ELR (cell line): ENCODE measurements at regions not wholly inside any gene's neighbourhood (a gene's known extent, or its start where the extent isn't known, plus 50 kb on each side); places are given as distances from the start of the nearest gene placed in this dataset.

Experiments used
- DNase-seq: peaks from one replicate; pipeline ENCODE4 v3.0.0-alpha.2; 2015; ENCODE audit warnings: low read depth

GRCh38 chr1:8267307-8267706 lies 50.6 kb upstream of the SLC45A1 start:
- DNase-seq = no peak

DNA sequence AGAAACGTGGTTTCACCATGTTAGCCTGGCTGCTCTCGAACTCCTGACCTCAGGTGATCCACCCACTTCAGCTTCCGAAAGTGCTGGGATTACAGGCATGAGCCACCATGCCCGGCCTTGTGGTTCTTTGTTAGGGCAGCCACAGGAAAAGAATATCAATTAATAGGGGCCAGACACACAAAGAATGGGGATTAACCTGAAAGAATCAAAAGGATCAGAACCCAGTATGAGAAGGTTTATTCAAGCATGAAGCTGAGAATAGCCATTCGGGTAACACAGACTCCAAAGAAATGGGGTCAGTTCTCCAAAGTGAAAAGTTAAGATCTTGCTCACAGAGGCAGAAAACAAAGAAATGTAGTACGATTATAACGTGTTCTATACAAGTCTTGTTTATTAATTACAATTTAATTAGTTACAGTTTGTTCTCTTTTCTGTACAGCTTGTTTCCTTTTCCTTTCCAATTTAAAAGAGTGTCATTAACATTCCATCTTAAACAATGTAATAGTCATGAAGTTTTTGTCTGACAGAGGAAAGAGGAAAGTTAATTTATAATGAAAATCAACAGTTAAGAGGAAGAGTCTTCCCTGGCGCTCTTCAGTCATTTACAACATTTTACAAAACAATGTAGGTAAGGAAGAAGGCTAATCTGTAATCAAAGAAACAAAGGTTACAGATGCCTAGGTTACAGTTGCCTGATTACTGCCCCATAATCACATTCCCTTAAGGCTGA lies 51.3 kb upstream of the SLC45A1 start:
- no peak for DNase-seq

GRCh38 chr1:8263791-8264190 lies 54.1 kb upstream of the SLC45A1 start:
- DNase-seq = no peak

DNA sequence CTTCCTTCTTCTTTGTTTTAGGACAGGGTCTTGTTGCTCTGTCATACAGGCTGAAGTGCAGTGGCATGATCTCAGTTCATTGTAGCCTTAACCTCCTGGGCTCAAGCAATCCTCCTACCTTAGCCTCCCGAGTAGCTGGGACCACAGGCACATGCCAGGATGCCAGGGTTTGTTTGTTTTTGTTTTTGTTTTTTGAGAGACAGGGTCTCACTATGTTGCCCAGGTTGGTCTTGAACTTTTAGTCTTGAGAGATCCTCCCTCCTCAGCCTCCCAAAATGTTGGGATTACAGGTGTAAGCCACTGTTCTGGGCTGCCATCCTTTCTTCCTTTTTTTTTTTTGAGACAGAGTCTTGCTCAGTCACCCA lies 56.5 kb upstream of the SLC45A1 start:
- DNase-seq = no peak

DNA sequence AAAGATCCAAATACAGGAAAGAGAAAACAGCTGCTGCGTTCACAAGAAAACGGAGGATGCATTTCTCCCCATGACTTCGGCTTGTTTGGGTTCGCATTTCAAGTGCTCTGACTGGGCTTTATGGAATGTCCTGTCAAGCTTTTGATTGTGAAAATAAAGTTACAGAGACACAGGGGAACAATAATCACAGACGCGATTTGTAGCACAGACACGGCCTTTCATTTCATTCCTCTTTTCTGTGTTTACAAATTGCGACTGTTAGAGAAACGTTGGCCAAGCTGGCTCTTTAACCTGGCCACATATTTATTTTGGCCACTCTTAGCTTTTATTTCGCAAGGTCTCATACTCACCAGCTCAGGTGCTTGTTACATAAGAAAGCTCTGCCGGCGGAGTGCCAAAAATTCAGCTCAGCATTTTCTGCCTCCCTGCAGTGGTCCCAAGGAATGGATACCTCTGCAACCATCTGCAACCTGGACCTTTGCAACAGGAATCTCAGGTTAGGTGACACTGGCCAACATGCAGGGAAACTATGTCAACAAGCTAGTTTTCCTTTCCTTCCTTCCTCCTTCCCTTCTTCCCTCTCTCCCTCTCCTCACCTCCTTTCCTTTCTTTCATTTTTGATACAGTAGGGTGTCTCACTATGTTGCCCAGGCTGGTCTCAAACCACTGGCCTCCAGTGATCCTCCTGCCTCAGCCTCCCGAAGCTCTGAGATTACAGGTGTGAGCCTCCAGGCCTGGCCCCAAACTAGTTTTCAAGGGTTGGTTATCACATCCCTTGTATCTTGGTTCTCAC lies 58.2 kb upstream of the SLC45A1 start:
- peak; percentile 61 for DNase-seq

- peak; percentile 40 for DNase-seq
Observed at GRCh38 chr1:8257621-8258020, 60.3 kb upstream of the SLC45A1 start.

GRCh38 chr1:8256321-8256720 lies 61.6 kb upstream of the SLC45A1 start:
- no peak for DNase-seq

- no peak for DNase-seq
Observed at GRCh38 chr1:8255712-8256111, 62.2 kb upstream of the SLC45A1 start.

- DNase-seq = no peak
Observed at GRCh38 chr1:8252266-8252951, 65.5 kb upstream of the SLC45A1 start.

- DNase-seq = no peak
Observed at GRCh38 chr1:8251635-8252034, 66.3 kb upstream of the SLC45A1 start.

GRCh38 chr1:8249838-8250237 lies 68.1 kb upstream of the SLC45A1 start:
- DNase-seq = no peak

DNA sequence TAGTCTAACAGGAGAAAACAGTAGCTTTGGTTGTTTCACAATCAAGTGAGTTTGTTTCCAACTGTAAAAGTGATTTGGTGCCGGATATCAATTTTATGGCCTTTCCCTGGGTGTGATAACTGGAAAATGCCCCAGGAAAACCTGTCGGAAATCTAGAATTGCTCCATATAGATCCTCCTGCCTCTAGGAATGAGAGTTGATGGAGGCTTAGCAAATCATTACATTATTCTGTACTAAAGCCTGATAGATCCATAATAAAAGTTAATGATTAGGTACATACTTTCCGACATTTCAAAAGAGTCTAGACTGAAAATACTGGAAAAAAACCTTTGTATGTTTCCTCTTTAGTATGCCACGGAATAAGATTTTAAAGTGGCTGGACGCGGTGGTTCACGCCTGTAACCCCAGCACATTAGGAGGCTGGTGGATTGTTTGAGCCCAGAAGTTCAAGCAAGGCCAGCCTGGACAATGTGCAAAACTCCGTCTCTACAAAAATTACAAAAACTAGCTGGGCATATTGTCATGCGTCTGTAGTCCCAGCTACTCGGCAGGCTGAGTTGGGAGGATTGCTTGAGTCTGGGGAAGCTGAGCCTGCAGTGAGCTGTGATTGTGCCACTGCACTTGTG lies 70.0 kb upstream of the SLC45A1 start:
- no peak for DNase-seq

GRCh38 chr1:8244304-8244703 lies 73.6 kb upstream of the SLC45A1 start:
- DNase-seq = no peak

DNA sequence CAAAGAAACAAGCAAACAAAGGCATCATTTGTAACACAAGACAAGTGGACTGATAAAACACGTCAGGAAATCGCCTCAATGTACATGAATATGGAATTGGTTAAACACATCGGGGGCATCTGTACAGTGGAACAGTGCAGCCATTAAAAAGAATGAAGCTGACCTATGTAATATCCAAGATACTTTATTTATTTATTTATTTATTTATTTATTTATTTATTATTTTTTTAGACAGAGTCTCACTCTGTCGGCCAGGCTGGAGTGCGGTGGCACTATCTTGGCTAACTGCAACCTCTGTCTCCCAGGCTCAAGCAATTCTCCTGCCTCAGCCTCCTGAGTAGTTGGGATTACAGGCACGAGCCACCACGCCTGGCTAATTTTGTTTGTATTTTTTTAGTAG lies 75.4 kb upstream of the SLC45A1 start:
- DNase-seq = no peak

DNA sequence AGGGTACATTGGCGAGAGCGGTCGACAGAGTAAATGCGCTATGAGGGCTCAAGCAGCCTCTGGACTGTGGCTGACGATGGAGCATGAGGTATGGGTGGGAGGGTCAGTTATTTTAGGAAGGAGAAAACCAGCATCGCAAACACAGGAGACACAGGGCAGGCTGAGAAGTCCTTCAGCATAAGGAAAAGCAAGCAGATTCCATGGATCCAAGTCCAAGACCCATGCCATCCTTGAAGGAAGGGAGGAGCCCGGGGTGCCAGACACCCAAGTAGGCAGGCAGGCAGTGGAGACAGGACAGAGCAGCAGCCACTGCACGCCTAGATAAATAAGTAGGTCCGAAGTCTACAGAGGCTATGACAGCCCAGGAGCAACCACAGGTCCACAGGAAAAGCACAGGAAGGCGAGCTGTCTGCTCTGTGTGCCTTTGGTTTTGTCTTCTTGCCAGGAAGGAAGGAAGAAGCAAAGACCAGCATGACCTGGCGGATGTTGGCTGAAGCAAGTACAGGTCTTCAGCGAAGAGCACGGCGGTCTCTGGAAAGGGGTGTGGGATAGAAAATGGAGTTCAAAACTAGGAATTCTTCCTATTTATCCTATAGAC lies 76.4 kb upstream of the SLC45A1 start:
- no peak for DNase-seq

GRCh38 chr1:8239306-8240023 lies 78.4 kb upstream of the SLC45A1 start:
- no peak for DNase-seq

DNA sequence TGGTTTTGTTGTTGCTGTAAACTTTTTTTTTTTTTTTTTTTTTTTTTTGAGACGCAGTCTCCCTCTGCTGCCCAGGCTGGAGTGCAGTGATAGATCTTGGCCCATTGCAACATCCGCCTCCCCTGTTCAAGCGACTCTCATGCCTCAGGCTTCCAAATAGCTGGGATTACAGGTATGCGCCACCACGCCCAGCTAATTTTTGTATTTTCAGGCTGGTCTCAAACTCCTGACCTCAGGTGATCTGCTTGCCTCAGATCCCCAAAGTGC lies 78.9 kb upstream of the SLC45A1 start:
- peak; percentile 52 for DNase-seq

DNA sequence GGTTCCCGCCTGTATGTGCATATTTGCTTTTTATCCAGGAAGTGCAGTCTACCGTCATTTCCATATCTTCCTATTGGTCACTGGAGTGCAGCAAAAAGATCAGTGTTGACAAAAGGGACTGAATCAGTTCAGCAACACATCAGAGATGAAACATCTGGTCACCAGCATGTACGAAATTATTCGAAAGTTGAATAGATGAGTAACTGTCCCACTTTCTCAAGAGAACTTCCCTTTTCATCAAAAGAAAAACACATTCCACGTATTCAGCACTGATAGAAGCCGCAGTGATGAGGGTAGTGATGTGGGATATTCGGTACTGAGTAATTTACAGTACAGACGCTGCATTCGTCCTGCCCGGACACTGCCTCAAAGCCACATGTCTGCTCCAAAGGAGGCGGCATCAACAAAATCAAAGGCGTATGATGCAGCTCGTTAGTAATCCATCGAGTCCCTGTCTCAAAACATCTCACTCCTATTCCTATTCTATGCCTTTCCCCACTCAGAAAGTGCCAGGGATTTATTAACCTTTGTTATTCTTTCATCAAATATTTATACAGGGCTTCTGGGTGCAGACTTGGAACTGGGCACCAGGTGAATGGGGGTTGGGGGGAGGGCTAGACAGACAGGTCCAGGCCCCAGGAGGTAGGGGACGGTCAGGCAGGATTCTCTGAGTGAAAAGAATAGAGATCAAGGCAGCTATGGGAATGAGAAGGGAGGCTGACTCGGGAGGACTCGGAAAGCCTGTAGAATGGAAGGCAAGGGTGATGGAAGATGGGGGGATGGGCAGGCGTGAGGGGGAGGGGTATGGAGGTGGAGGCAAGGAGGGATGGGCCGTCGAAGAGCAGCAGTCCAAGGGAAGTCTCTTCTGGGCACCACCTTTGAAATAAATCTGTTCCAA lies 79.5 kb upstream of the SLC45A1 start:
- peak; percentile 91 for DNase-seq

- no peak for DNase-seq
Observed at GRCh38 chr1:8232036-8232757, 85.7 kb upstream of the SLC45A1 start.

DNA sequence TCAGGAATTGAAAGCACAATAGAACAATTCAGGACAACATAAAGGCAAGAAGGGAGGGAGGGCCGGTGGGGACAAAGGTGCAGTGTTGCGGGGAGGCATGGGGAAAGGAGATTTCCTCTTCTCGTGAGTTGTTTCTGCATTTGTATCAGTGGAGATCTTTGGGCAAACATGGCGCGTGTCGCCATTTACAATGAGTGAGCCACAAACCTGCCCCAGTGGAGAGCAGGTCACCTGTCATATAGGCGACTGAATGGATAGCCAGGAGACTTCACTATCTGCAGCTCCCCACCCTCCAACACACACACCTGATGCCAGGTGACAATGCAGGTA lies 87.7 kb upstream of the SLC45A1 start:
- DNase-seq = no peak
